ENCODE measurements at regions not wholly inside any gene's neighbourhood (a gene's known extent, or its start where the extent isn't known, plus 50 kb on each side); places are given as distances from the start of the nearest gene placed in this dataset.
"Not testable (repeated sequence)": the region's sequence is repeated elsewhere in the genome, so short reads cannot be mapped to it uniquely, and the experiment has no call there.

DNA sequence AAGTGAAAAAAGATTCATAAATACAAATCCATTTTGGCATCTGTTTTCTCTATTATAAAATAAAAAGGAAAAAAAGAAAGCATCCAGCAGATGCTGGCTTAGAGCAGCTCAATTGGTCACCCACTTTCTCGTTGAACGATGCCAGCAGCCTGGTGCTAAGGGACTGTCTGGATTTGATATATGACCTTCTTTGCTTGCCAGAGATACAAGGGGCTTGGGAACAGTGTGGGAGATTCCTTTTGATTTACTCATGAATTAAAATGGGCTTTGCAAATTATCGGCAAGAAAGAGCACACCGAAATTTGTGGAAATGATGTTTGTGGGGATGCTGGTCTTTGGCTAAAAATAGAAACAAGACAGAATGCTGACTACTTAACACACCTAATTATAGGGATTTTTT, 210.3 kb upstream of the STT3B start:
- H3K9me1 ChIP-seq (replicated peaks; ENCODE audit: control insufficient read depth, extremely low read depth, insufficient read depth, low read length): no peaks in the 10 kb centered on the region
- no peak for FAIRE-seq
- no peak overlapping the region for H3K4me3 ChIP-seq (replicated peaks in 1 of 3; ENCODE audit: insufficient read depth in 1 of 3, low read depth in 1 of 3, low read length in 3 of 3)
- no peak overlapping the region for H3K27ac ChIP-seq (ENCODE audit: insufficient read depth, low read depth, low read length)
- no peaks in the 10 kb centered on the region for H3K4me1 ChIP-seq (ENCODE audit: control insufficient read depth, extremely low read depth, insufficient read depth, low read length)
- H3K9ac ChIP-seq (replicated peaks; ENCODE audit: extremely low read depth, insufficient read depth, low read length): no peak overlapping the region
- POLR2A ChIA-PET: no interaction called here
- dilution Hi-C loops (cut with MboI; ENCODE audit: extremely low pct_ligation_motif_present, low sequenced_read_pairs): no loop called here
- H3K9me3 ChIP-seq (replicated peaks; ENCODE audit: control insufficient read depth, insufficient read depth, low read length): no peaks in the 10 kb centered on the region
- no peaks in the 10 kb centered on the region for H3K36me3 ChIP-seq (ENCODE audit: control insufficient read depth in 2 of 2, extremely low read depth in 1 of 2, insufficient read depth in 2 of 2, low read length in 2 of 2)
- CTCF ChIA-PET: no interaction called here
- no TSS peak for BruUV-seq (replicated peaks)
- DNase-seq (ENCODE audit: low read depth, low spot score): no peak
- no peaks in the 10 kb centered on the region for H4K20me1 ChIP-seq (replicated peaks; ENCODE audit: control insufficient read depth, extremely low read depth, insufficient read depth, low read length)
- TF ChIP-seq, protein P1, sequence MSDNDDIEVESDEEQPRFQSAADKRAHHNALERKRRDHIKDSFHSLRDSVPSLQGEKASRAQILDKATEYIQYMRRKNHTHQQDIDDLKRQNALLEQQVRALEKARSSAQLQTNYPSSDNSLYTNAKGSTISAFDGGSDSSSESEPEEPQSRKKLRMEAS (IDR thresholded peaks at IDR 0.05; ENCODE audit: insufficient read depth, insufficient read length): no peak
- TF ChIP-seq FOS (IDR thresholded peaks at IDR 0.05; ENCODE audit: borderline replicate concordance, insufficient read depth, low read length) (no peak), EZH2 (IDR thresholded peaks at IDR 0.05; ENCODE audit: borderline replicate concordance, low read depth, low read length, severe bottlenecking) (no peak), POLR2A (IDR thresholded peaks at IDR 0.05; ENCODE audit: low read depth, low read length) (no peak), JUN (IDR thresholded peaks at IDR 0.05; ENCODE audit: borderline replicate concordance, insufficient read depth, insufficient read length, low read depth) (no peak), POLR2AphosphoS5 (IDR thresholded peaks at IDR 0.05; ENCODE audit: insufficient read depth, low read depth, low read length) (no peak), MYC (IDR thresholded peaks at IDR 0.05; ENCODE audit: low read depth, low read length) (no peak), GATA2 (IDR thresholded peaks at IDR 0.05; ENCODE audit: insufficient read depth, insufficient read length, low read depth, low read length) (no peak)
- TF ChIP-seq, protein P2, sequence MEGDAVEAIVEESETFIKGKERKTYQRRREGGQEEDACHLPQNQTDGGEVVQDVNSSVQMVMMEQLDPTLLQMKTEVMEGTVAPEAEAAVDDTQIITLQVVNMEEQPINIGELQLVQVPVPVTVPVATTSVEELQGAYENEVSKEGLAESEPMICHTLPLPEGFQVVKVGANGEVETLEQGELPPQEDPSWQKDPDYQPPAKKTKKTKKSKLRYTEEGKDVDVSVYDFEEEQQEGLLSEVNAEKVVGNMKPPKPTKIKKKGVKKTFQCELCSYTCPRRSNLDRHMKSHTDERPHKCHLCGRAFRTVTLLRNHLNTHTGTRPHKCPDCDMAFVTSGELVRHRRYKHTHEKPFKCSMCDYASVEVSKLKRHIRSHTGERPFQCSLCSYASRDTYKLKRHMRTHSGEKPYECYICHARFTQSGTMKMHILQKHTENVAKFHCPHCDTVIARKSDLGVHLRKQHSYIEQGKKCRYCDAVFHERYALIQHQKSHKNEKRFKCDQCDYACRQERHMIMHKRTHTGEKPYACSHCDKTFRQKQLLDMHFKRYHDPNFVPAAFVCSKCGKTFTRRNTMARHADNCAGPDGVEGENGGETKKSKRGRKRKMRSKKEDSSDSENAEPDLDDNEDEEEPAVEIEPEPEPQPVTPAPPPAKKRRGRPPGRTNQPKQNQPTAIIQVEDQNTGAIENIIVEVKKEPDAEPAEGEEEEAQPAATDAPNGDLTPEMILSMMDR (IDR thresholded peaks at IDR 0.05; ENCODE audit: extremely low read depth in 1 of 2, insufficient read depth in 1 of 2, low read depth in 1 of 2, low read length in 2 of 2): no peak
- intact Hi-C loops (cut with micrococcal nuclease): no loop called here
- H3K27me3 ChIP-seq (ENCODE audit: control insufficient read depth in 2 of 2, insufficient read depth in 2 of 2, low read length in 2 of 2): peaks cover 3 to 6% of the 10 kb centered on the region in 2 experiments
- no peak overlapping the region for H2AFZ ChIP-seq (ENCODE audit: low read depth, low read length)
- H3K4me2 ChIP-seq (ENCODE audit: insufficient read depth, low read length): no peak overlapping the region
- no peaks in the 10 kb centered on the region for H3K79me2 ChIP-seq (ENCODE audit: control insufficient read depth, insufficient read depth, low read length)

GRCh38 chr3:31327826-31328357, 204.8 kb upstream of the STT3B start:
- BruUV-seq (replicated peaks); FAIRE-seq; intact Hi-C loops (cut with micrococcal nuclease); H3K79me2 ChIP-seq (ENCODE audit: control insufficient read depth, insufficient read depth, low read length); H3K4me1 ChIP-seq (ENCODE audit: control insufficient read depth, extremely low read depth, insufficient read depth, low read length); H3K4me2 ChIP-seq (ENCODE audit: insufficient read depth, low read length); CTCF ChIA-PET; dilution Hi-C loops (cut with MboI; ENCODE audit: extremely low pct_ligation_motif_present, low sequenced_read_pairs); H3K27ac ChIP-seq (ENCODE audit: insufficient read depth, low read depth, low read length); H3K27me3 ChIP-seq (ENCODE audit: control insufficient read depth in 2 of 2, insufficient read depth in 2 of 2, low read length in 2 of 2); H3K36me3 ChIP-seq (ENCODE audit: control insufficient read depth in 2 of 2, extremely low read depth in 1 of 2, insufficient read depth in 2 of 2, low read length in 2 of 2); H3K9ac ChIP-seq (replicated peaks; ENCODE audit: extremely low read depth, insufficient read depth, low read length); H3K9me3 ChIP-seq (replicated peaks; ENCODE audit: control insufficient read depth, insufficient read depth, low read length); POLR2A ChIA-PET; H3K4me3 ChIP-seq (replicated peaks in 1 of 3; ENCODE audit: insufficient read depth in 1 of 3, low read depth in 1 of 3, low read length in 3 of 3); H3K9me1 ChIP-seq (replicated peaks; ENCODE audit: control insufficient read depth, extremely low read depth, insufficient read depth, low read length); H2AFZ ChIP-seq (ENCODE audit: low read depth, low read length); H4K20me1 ChIP-seq (replicated peaks; ENCODE audit: control insufficient read depth, extremely low read depth, insufficient read depth, low read length): not testable (repeated sequence)
- DNase-seq (ENCODE audit: low read depth, low spot score): peak; percentile 27

All from endothelial cell of umbilical vein (primary cell).